HG03439 (cell line): ENCODE measurements at regions not wholly inside any gene's neighbourhood (a gene's known extent, or its start where the extent isn't known, plus 50 kb on each side); places are given as distances from the start of the nearest gene placed in this dataset.
"Not testable (repeated sequence)": the region's sequence is repeated elsewhere in the genome, so short reads cannot be mapped to it uniquely, and the experiment has no call there.

ENCODE experiments used
- ATAC-seq: cut with Tn5 transposase; IDR thresholded peaks from one replicate; pipeline ENCODE4 v1.9.1; 2021; ENCODE audit warnings: mild to moderate bottlenecking, moderate library complexity; ENCODE audit not compliant: unreplicated experiment

DNA sequence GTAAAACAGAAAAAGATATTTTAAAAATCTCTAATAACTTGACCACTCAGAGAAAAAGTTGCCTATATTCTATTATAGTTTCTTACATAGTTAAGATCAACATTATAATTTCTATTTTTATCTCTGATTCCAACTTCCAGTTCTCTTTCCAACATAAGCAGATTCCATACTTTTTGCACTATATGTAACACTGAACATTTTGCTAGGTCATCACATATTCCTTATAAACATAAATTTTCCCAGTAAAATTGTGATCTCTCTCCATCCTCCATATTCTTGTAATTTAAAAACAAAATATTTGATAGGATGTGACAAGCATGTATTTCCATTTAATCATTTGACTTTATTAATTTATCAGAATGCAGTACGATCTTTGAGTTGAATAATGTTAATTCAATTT, 170.4 kb upstream of the THSD7A start:
- ATAC-seq, result no peak

DNA sequence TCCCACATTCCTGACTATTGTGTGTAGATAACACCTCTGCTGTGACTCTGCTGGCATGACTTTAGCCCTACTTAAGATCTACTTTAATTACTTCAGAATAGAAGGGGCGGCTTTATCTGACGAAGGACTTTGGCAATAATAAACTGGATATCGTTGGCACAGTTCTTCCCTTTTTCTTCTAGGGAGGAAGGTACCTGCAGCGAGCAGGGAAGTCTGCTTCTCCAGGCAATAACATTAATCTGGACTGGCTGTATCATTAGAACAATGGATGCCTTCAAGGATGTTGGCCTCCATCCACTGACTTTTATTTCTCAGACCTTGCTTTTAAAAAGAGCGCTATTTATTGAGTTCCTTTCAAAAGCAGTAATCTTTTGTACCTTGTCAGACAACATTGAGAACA, 172.6 kb upstream of the THSD7A start:
- no peak for ATAC-seq

DNA sequence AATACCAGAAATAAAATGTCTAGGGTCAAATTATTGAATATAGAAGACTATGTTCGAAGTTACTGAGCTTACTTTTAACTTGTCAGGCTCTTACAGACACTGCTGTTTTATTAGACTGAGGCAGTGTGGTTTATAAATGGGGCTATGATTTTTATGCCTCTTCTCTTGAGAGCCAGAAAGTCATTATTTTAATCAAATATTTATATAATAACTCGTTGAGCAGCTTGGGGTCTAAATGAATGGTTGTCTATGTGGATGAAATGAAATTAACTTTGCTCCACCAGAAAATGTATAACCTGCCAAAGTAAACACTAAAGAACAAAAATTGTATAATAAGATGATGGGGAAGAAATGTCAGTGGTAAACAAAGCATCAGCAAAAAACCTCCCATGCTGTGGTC, 175.6 kb upstream of the THSD7A start:
- ATAC-seq, result no peak

DNA sequence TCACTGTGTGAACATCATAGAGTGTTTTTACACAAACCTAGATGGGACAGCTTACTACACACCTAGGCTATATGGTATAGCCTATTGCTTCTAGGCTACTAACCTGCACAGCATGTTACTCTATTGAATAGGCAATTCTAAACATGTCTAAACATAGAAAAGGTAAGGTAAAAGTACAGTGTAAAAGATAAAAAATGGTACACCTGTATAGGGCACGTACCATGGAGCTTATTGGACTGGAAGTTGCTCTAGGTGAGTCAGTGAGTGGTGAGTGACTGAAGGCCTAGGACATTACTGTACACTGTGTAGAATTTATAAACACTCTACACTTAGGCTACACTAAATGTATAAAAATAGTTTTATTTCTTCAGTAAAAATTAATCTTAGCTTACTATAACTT, 182.0 kb upstream of the THSD7A start:
- ATAC-seq, result no peak

DNA sequence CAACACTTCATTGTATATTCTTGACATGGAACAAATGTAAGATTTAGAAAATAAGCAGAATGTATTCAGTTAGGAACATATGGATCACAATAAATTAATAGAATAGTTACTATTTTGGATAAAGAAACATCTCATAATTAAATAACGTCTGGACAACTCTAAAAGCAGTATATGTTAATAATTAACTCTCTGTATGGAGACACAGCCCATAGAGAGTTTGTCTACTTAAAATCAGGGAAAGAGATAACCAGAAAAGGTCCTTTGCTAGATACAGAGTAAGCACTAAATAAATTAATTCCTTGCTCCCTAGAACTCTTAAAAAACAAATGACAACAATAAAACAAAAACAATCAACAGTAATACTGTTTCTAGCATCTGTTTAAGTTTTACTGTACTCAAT, 184.4 kb upstream of the THSD7A start:
- no peak for ATAC-seq

GRCh38 chr7:12017046-12017445, 185.0 kb upstream of the THSD7A start:
- ATAC-seq, result no peak

GRCh38 chr7:12022011-12022410, 189.1 kb upstream of the TMEM106B start:
- not testable (repeated sequence) for ATAC-seq

DNA sequence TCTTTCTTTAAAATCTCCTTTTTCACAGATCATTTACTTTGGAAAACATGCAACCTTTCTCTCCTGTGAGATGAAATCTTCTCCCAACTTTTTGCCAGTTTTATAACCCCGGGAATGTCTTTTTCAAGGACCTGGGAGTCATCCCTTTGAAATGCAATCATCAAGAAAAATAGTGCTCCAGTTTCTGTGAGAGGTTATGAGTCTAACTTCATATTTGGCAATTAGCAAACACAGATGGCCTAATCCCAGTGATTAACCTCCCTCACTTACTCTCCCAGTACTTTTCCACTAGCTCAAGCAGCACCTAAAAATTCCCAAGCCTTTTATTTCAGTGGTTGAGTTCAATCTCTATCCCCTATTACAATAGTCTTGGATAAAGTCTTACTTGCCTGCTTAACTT, 185.8 kb upstream of the TMEM106B start:
- no peak for ATAC-seq

- no peak for ATAC-seq
These were observed 182.6 kb upstream of the TMEM106B start for GRCh38 chr7:12028508-12028907.

- ATAC-seq, result no peak
These were observed 181.0 kb upstream of the TMEM106B start for GRCh38 chr7:12030116-12030515.

DNA sequence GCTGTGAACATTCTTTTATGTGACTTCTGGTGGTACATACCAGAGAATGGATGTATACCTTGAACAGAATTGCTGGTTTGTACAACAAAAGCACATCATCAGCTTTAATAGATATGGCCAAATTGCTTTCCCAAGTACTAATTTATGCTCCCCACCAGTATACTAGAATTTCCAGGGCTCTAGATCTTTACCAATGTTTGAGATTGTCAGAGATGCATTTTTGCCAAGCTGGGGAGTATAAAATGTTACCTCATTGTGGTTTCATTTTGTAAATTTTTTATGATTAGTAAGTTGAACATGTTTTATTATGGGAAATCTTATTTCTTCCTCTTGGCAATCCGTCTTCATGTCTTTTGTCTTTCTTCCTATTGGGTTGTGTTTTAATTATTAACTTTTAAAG, 179.9 kb upstream of the TMEM106B start:
- no peak for ATAC-seq

DNA sequence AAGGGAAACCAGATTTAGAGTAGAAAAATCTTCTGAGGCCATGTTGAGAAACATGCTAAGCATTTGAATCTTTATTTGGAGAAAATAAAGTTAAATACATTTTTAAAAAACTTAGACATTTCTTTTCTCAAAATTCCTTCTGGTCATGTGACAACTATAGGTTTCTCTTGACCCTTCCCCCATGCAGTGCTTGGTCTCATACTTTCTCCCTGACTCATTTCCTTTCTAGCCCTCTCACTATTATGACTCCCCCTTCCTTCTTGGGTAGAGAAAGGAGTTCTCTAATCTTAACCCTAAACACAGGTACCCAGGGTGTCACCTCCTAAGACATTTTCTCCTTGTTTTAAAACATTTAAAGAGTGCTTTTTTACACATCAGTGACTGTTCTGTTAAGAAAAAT, 179.5 kb upstream of the TMEM106B start:
- no peak for ATAC-seq

- no peak for ATAC-seq
These were observed 178.9 kb upstream of the TMEM106B start for GRCh38 chr7:12032146-12032545.

- ATAC-seq, result not testable (repeated sequence)
These were observed 167.6 kb upstream of the TMEM106B start for GRCh38 chr7:12043457-12043856.

GRCh38 chr7:12052211-12052610, 158.9 kb upstream of the TMEM106B start:
- no peak for ATAC-seq

DNA sequence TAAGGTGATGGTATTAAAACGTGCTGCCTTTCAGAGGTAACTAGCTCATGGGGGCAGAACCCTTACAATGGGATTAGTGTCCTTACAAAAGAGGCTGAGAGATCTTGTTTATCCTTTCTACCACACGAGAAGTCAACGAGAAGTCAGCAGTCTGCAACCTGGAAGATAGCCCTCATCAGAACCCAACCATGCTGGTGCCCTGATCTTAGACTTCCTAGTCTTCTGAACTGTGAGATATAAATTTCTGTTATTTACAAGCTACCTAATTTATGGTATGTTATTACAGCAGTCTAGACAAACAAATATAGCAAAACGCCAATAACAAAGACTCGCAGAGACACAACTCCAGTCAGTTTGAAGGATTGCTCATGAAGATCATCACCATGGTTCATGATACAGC, 157.5 kb upstream of the TMEM106B start:
- no peak for ATAC-seq

DNA sequence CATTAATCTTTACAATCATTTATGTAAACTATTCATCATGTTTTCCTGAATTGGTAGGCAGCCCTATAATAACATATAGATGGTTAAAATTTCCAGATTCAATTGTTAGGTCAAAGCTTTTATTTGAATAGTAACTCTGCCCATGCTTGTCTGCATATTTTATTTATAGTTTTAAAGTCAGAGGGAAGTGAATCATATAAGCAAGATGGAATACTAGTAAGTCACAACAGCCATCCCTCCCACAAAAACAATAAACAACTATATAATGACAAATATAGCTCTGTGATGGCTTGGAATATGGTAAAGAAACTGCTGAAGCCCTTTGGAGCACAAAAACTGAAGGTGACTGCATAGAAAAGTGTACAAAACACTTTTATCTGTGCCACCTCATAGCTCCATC, 156.3 kb upstream of the TMEM106B start:
- ATAC-seq, result no peak

GRCh38 chr7:12056381-12056780, 154.7 kb upstream of the TMEM106B start:
- no peak for ATAC-seq

DNA sequence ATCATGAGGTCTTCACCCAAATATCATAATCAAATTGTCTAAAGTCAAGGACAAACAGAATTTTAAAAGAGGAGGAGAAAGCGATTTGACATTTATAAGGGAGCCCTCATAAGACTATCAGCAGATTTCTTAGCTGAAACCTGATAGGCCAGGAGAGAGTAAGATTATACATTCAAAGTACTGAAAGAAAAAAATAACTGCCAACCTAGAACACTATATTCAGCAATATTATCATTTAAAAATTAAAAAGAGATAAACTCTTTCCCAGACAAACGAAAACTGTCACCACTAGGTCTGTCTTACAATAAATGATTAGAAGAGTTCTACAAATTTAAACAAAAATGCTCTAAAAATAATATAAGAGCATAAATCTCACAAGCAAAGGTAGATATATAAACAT, 154.1 kb upstream of the TMEM106B start:
- ATAC-seq, result no peak

GRCh38 chr7:12062062-12062461, 149.0 kb upstream of the TMEM106B start:
- no peak for ATAC-seq

GRCh38 chr7:12064586-12065127, 146.4 kb upstream of the TMEM106B start:
- ATAC-seq, result no peak

DNA sequence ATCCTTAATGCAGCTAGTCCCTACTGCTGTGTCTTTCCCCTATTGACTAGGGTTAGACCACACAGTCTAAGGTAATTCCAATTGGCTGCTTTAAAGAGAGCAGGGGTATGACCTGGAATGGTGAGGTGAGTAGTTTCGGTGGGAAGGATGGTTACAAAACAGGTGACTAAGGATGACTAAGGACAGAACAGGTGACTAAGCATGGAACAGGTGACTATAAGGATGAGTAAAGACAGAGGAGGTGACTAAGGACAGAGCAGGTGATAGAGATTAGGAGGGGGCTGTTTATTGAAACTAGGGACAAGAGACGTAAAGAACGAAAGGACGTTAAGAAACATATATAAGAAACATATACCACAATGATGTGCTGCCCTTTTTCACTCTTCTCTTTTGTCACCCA, 145.1 kb upstream of the TMEM106B start:
- no peak for ATAC-seq

DNA sequence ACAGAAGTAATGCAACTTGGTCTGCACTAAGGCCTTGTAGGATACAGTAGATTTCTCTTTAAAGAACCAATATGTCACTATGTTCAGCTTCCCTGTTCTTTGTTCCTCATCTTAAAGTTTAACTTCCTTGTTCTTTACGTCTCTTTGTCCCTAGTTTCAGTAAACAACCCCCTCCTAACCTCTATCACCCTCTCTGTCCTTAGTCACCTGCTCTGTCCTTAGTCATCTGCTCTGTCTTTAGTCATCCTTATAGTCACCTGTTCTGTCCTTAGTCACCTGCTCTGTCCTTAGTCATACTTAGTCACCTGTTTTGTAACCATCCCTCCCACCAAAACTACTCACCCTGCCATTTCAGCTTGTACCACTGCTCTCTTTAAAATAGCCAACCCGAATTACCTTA, 144.6 kb upstream of the TMEM106B start:
- no peak for ATAC-seq
